Psoas muscle (tissue), 7 donors: ENCODE measurements at regions not wholly inside any gene's neighbourhood (a gene's known extent, or its start where the extent isn't known, plus 50 kb on each side); places are given as distances from the start of the nearest gene placed in this dataset.
"Not testable (repeated sequence)": the region's sequence is repeated elsewhere in the genome, so short reads cannot be mapped to it uniquely, and the experiment has no call there.

ENCODE experiments used
- ATAC-seq, 4 donors: fragments of 200-7000 bp; cut with Tn5 transposase; one replicate each; pipeline ENCODE4 v1.9.1; 2020; ENCODE audit warnings: moderate library complexity in 3 of 4, mild to moderate bottlenecking in 2 of 4
- DNase-seq, 2 donors: peaks; one replicate each; pipeline ENCODE4 v3.0.0-alpha.2; 2020
- H3K27ac ChIP-seq: fragments of 200-600 bp; one replicate; pipeline ENCODE4 v1.8.0; 2022
- H3K27me3 ChIP-seq, 3 donors: fragments of 200-600 bp in 1 of 3; one replicate each; pipeline versions ENCODE4 v1.6.1 to v1.8.0; 2013 to 2022; ENCODE audit warnings: low read length in 2 of 3, mild to moderate bottlenecking in 2 of 3, moderate library complexity in 1 of 3; ENCODE audit not compliant: insufficient read depth in 3 of 3
- H3K36me3 ChIP-seq, 2 donors: fragments of 200-600 bp in 1 of 2; one replicate each; pipeline versions ENCODE4 v1.6.1 to v1.8.0; 2013 to 2022; ENCODE audit warnings: low read depth in 1 of 2, mild to moderate bottlenecking in 1 of 2, moderate library complexity in 1 of 2; ENCODE audit not compliant: insufficient read depth in 1 of 2
- H3K4me1 ChIP-seq: fragments of 200-600 bp; one replicate; pipeline ENCODE4 v1.8.0; 2022
- H3K4me3 ChIP-seq: fragments of 200-600 bp; one replicate; pipeline ENCODE4 v1.8.0; 2022; ENCODE audit warnings: mild to moderate bottlenecking
- H3K9me3 ChIP-seq: fragments of 200-600 bp; one replicate; pipeline ENCODE4 v1.8.0; 2022
- WGBS, 3 donors: extraction: QIAGEN DNeasy Blood & Tissue Kit; methylation state at CpG; one replicate each; pipeline versions ENCODE4 v1.1.6 to v1.1.7; 2013; 5-methylcytosine and 5-hydroxymethylcytosine counted together
- intact Hi-C, 2 donors: fragments of 100-400 bp; cut with DNase I; formaldehyde crosslinking; loops; one replicate each; pipeline versions ENCODE4 v1.11.0 to v1.14.2; 2022
- TF ChIP-seq, protein P1 (sequence below): fragments of 200-600 bp; IDR thresholded peaks from one replicate; pipeline ENCODE4 v1.8.0; 2022; ENCODE audit warnings: antibody characterized with exemption
- donor health status: healthy with polysubstance abuse.
- donor health status: DM: no; HTN: no; CAD: no; lungs with moderate emphysema.
- donor health status: Bipolar disorder and iron deficiency.
- donor health status: healthy.
- donor health status: DM: yes; HTN: yes; CAD: no.
- donor health status: DM: no; HTN: no; CAD: no.
- donor health status: DM: yes; HTN: yes; CAD: no.

DNA sequence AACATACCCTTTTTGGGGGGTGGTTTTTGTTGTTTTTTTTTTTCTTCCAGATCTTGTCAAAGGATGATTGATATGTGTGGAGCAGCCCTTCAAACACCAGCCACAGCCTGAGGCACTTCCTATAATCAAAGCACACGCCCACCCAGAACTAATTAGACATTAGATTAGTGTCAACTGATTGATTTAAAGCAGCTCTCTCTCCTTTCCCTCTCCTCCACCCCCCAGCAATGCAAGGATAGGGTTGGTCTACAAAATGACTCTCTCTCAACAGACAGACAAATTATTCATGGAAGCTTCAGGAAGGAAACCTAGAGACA is 250.3 kb upstream of the SOX9 start:
- Histone ChIP-seq H3K4me3 (no peak overlapping the region), H3K36me3 (no peaks in the 10 kb centered on the region), H3K4me1 (no peaks in the 10 kb centered on the region), H3K9me3 (no peaks in the 10 kb centered on the region), H3K27me3 (peaks cover 0 to 1% (median 0%) of the 10 kb centered on the region in 3 donors), H3K27ac (no peak overlapping the region)
- intact Hi-C loops: no loop called here
- WGBS, 3 donors: 50 to 70% (median 58%) methylated on average over 1 of the region's 1 CpG
- TF ChIP-seq, protein P1, sequence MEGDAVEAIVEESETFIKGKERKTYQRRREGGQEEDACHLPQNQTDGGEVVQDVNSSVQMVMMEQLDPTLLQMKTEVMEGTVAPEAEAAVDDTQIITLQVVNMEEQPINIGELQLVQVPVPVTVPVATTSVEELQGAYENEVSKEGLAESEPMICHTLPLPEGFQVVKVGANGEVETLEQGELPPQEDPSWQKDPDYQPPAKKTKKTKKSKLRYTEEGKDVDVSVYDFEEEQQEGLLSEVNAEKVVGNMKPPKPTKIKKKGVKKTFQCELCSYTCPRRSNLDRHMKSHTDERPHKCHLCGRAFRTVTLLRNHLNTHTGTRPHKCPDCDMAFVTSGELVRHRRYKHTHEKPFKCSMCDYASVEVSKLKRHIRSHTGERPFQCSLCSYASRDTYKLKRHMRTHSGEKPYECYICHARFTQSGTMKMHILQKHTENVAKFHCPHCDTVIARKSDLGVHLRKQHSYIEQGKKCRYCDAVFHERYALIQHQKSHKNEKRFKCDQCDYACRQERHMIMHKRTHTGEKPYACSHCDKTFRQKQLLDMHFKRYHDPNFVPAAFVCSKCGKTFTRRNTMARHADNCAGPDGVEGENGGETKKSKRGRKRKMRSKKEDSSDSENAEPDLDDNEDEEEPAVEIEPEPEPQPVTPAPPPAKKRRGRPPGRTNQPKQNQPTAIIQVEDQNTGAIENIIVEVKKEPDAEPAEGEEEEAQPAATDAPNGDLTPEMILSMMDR: no peak
- DNase-seq: no peak
- no peak for ATAC-seq

DNA sequence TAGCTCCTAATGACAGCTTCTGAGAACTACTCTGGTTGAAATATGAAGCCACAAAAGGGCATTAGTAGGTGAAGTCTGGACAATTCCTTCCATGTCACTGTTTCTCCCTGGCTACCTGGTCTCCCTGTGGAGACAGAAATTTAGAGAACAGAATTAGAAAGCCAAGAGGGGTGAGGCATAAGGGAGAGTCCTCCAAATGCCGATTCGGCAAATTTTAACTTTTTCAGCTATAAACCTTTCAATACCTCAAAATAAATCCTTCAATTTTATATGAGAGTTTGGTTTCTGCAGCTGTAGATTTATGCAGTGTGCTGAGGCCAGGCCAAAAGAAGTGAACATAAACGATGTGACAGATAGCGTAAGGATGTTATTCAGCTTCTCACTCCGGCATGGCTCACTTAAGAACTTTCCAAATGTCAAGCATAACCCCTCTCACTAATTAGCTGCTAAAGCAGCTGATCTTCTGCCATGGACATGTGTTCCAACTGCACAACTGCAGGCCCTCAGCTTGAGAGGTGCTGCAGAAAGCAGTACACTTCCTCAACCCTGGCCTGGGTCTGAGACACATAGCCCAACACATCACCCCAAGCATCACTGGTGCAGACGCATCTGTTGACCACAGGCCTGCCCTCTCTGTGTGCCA is 247.9 kb upstream of the SOX9 start:
- no peaks in the 10 kb centered on the region for H3K36me3 ChIP-seq
- H3K9me3 ChIP-seq: no peaks in the 10 kb centered on the region
- peaks cover 0 to 1% (median 0%) of the 10 kb centered on the region in 3 donors for H3K27me3 ChIP-seq
- H3K4me1 ChIP-seq: no peaks in the 10 kb centered on the region
- intact Hi-C loops: no loop called here
- no peak for ATAC-seq
- TF ChIP-seq, protein P1: no peak
- WGBS, 3 donors: 55 to 69% (median 61%) methylated on average over 6 of the region's 6 CpGs
- no peak overlapping the region for H3K4me3 ChIP-seq
- no peak for DNase-seq
- no peak overlapping the region for H3K27ac ChIP-seq

DNA sequence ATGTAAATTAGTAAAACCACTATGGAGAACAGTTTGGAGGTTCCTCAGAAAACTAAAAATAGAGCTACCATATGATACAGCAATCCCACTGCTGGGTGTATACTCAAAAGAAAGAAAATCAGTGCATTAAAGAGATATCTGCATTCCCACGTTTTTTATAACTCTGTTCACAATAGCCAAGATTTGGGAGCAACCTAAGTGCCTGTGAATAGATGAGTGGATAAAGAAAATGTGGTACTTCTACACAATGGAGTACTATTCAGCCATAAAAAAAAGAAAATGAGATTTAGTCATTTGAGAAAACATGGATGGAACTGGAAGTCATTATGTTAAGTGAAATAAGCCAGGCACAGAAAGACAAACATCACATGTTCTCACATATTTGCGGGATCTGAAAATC is 246.0 kb upstream of the SOX9 start:
- H3K36me3 ChIP-seq, H3K4me3 ChIP-seq, DNase-seq, H3K27ac ChIP-seq, H3K4me1 ChIP-seq, ATAC-seq, H3K27me3 ChIP-seq, H3K9me3 ChIP-seq, intact Hi-C loops: not testable (repeated sequence)
- 74 to 83% (median 78%) methylated on average over 2 of the region's 2 CpGs for WGBS, 3 donors

DNA sequence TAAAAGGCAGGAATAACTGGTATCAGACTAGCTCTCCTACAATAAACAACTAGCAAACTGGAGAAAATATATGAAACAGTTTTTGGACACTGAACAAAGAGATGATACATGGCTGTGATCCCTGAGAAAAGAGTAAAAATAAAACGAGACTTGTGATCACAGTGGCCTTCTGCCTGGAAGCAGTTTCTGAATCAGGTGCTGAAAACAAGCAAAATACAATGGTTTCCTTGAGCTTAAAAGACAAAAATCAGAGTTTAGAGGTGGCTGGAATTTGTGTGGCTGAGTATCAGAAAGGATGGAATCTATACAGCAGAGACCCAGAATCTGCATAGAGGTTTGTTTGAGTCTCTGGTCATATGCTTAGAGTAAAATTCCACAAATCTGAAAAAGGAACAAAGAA is 242.5 kb upstream of the SOX9 start:
- WGBS, 3 donors: 17 to 31% (median 22%) methylated on average over 1 of the region's 1 CpG
- intact Hi-C loops: no loop called here

DNA sequence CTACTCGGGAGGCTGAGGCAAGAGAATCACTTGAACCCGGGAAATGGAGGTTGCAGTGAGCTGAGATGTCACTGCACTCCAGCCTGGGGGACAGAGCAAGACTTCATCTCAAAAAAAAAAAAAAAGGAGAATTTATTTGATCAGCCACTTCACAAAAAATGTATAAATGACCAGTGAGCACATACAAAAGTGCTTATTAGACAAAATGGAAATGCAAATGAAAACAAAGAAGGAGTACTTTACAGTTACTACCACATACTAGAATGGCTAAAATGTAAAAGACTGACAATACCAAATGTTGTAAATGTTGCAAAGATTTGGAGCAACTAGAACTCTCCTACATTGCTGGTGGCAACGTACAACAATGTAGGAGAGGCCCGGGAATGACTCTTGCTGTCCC is 241.8 kb upstream of the SOX9 start:
- no peak for DNase-seq
- Histone ChIP-seq H3K4me1 (no peaks in the 10 kb centered on the region), H3K27me3 (no peaks in the 10 kb centered on the region), H3K4me3 (no peak overlapping the region), H3K36me3 (no peaks in the 10 kb centered on the region), H3K9me3 (no peaks in the 10 kb centered on the region), H3K27ac (no peak overlapping the region)
- no peak for ATAC-seq
- intact Hi-C loops: no loop called here
- TF ChIP-seq, protein P1: no peak
- 88 to 94% (median 92%) methylated on average over 4 of the region's 4 CpGs for WGBS, 3 donors

More for the DNA sequence above, 242.5 kb upstream of the SOX9 start:
- ATAC-seq (no peak), DNase-seq (no peak)
- Histone ChIP-seq H3K9me3 (no peaks in the 10 kb centered on the region), H3K27ac (no peak overlapping the region), H3K36me3 (no peaks in the 10 kb centered on the region), H3K4me3 (no peak overlapping the region), H3K4me1 (no peaks in the 10 kb centered on the region), H3K27me3 (peaks cover 0 to 1% (median 0%) of the 10 kb centered on the region in 3 donors)
- TF ChIP-seq, protein P1: no peak
